OCI-LY1 (cell line): ENCODE measurements at regions not wholly inside any gene's neighbourhood (a gene's known extent, or its start where the extent isn't known, plus 50 kb on each side); places are given as distances from the start of the nearest gene placed in this dataset.

Experiments
- EZH2 ChIP-seq: fragments of 200-600 bp; sonication (generic), shearing (Covaris generic); IDR thresholded peaks from 2 replicates; pipeline ENCODE4 v1.8.0; 2017; ENCODE audit warnings: borderline replicate concordance, mixed run types, mild to moderate bottlenecking, antibody characterized with exemption, low read length, moderate library complexity, mixed read lengths
- TF ChIP-seq, protein P1 (sequence below): fragments of 200-600 bp; sonication (generic), shearing (Covaris generic); IDR thresholded peaks from 2 replicates; pipeline ENCODE4 v1.5.1; 2017; ENCODE audit warnings: mild to moderate bottlenecking, antibody characterized with exemption, low read length, moderate library complexity, mixed read lengths

DNA sequence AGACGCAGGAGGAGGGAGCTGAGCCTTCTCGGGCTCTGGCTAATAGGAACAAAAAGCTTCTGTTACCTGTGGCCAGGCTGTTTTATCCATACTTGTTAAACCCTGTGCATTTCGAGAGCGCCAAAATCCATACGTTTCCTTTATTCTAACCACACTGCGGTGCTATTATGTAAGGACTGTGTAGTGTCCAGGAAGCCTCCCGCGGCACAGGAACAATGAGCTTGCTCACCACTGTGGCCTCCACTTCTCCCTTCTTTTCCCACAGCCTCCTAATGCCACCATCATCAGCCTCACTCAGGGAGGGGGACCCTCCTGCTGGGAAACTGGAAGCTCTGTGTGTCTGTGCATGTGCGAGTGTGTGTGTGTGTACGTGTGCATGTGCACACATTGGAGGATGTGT is 268.5 kb downstream of the HAUS1 start:
- TF ChIP-seq, protein P1, sequence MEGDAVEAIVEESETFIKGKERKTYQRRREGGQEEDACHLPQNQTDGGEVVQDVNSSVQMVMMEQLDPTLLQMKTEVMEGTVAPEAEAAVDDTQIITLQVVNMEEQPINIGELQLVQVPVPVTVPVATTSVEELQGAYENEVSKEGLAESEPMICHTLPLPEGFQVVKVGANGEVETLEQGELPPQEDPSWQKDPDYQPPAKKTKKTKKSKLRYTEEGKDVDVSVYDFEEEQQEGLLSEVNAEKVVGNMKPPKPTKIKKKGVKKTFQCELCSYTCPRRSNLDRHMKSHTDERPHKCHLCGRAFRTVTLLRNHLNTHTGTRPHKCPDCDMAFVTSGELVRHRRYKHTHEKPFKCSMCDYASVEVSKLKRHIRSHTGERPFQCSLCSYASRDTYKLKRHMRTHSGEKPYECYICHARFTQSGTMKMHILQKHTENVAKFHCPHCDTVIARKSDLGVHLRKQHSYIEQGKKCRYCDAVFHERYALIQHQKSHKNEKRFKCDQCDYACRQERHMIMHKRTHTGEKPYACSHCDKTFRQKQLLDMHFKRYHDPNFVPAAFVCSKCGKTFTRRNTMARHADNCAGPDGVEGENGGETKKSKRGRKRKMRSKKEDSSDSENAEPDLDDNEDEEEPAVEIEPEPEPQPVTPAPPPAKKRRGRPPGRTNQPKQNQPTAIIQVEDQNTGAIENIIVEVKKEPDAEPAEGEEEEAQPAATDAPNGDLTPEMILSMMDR, result no peak
- TF ChIP-seq EZH2, result no peak
